Cardiac muscle cell (in vitro differentiated cells and primary cell): ENCODE measurements at regions not wholly inside any gene's neighbourhood (a gene's known extent, or its start where the extent isn't known, plus 50 kb on each side); places are given as distances from the start of the nearest gene placed in this dataset.

Experiments used
- DNase-seq, 2 donors: peaks; one replicate each; pipeline versions ENCODE4 v3.0.0 to v3.0.0-alpha.2; 2010 to 2017; ENCODE audit warnings: low read depth in 1 of 2, low spot score in 1 of 2
- H3K27ac ChIP-seq: fragments of 200-600 bp; sonication (generic); 2 replicates; pipeline ENCODE4 v1.5.1; 2016
- H3K27me3 ChIP-seq: fragments of 200-600 bp; sonication (generic); 2 replicates; pipeline ENCODE4 v1.6.0; 2016; ENCODE audit warnings: control low read depth
- H3K36me3 ChIP-seq: fragments of 200-600 bp; sonication (generic); 2 replicates; pipeline ENCODE4 v1.5.1; 2016; ENCODE audit warnings: control low read depth
- H3K4me1 ChIP-seq: fragments of 200-600 bp; sonication (generic); 2 replicates; pipeline ENCODE4 v1.8.1; 2017; ENCODE audit warnings: low read depth, mild to moderate bottlenecking, mixed run types
- H3K4me3 ChIP-seq: fragments of 200-600 bp; sonication (generic); 2 replicates; pipeline ENCODE4 v1.5.1; 2016; ENCODE audit warnings: mild to moderate bottlenecking
- H3K9me3 ChIP-seq: fragments of 200-600 bp; sonication (generic); 2 replicates; pipeline ENCODE4 v1.5.1; 2017; ENCODE audit warnings: low read depth, mild to moderate bottlenecking, control low read depth
- TF ChIP-seq, protein P1 (sequence below): IDR thresholded peaks from 2 replicates; pipeline ENCODE4 v1.5.1; 2012; ENCODE audit warnings: low read depth, mild to moderate bottlenecking, low read length

DNA sequence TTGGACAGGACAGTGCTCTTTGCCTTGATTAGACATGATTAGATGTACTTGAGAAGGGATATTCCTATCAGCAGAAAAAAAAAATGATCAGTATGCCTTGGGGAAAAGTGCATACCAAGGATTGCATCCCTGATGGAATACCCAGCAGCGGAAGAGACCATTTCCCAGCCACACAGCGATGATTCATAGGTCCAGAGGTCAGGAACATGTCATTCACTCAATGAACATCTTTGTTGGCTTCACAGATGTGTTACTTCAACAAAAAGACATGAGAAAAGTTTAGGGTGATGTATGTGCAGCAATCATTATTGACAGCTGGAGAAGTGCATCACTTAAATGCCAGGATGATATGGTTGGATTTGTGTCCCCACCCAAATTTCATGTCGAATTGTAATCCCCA lies 293.5 kb downstream of the ZNF674 start:
- Histone ChIP-seq H3K4me3 (no peak overlapping the region), H3K4me1 (no peaks in the 10 kb centered on the region), H3K27ac (no peak overlapping the region), H3K9me3 (no peaks in the 10 kb centered on the region), H3K36me3 (no peaks in the 10 kb centered on the region), H3K27me3 (no peaks in the 10 kb centered on the region)
- TF ChIP-seq, protein P1, sequence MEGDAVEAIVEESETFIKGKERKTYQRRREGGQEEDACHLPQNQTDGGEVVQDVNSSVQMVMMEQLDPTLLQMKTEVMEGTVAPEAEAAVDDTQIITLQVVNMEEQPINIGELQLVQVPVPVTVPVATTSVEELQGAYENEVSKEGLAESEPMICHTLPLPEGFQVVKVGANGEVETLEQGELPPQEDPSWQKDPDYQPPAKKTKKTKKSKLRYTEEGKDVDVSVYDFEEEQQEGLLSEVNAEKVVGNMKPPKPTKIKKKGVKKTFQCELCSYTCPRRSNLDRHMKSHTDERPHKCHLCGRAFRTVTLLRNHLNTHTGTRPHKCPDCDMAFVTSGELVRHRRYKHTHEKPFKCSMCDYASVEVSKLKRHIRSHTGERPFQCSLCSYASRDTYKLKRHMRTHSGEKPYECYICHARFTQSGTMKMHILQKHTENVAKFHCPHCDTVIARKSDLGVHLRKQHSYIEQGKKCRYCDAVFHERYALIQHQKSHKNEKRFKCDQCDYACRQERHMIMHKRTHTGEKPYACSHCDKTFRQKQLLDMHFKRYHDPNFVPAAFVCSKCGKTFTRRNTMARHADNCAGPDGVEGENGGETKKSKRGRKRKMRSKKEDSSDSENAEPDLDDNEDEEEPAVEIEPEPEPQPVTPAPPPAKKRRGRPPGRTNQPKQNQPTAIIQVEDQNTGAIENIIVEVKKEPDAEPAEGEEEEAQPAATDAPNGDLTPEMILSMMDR: no peak
- DNase-seq: peak in 1 of 2 donors; percentile 27

DNA sequence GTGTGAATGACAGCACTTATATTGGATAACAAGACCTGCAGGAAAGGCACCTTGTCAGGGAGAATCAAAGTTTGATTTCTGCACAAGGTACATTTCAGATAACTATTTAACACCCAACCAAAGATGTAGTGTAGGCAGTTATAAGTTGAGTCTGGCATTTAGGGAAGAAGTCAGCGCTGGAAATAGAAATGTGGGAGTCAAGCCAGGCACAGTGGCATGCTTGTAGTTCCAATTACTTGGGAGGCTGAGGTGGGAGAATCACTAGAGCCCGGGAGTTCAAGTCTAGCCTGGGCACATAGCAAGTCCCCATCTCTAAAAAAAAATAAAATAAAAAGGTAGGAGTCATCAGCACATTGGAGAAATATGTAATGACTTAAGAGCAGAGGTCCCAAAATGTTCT lies 295.1 kb downstream of the ZNF674 start:
- H3K4me1 ChIP-seq: no peaks in the 10 kb centered on the region
- no peak overlapping the region for H3K4me3 ChIP-seq
- no peak for DNase-seq
- no peaks in the 10 kb centered on the region for H3K9me3 ChIP-seq
- no peaks in the 10 kb centered on the region for H3K27me3 ChIP-seq
- no peak overlapping the region for H3K27ac ChIP-seq
- TF ChIP-seq, protein P1: no peak
- H3K36me3 ChIP-seq: no peaks in the 10 kb centered on the region

DNA sequence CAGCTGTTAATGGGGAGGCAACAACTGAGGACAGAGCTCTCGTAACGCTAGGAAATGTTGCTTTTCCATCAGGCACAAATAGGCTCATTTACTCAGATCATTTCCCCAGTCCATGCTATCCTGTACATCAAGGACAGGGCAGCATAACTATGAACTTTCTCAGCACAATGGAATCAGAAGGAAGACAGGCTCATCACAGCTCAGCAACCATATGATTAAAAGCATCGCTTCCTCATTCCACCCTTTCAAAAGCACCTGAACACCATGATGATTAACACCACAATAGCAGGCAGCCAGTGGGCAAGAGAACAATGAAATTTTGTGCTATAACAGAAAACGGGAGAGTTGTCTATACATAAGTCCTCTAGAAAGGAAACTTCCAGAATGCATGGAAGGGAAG lies 297.8 kb downstream of the ZNF674 start:
- no peak for DNase-seq
- H3K9me3 ChIP-seq: no peaks in the 10 kb centered on the region
- H3K4me3 ChIP-seq: no peak overlapping the region
- no peak overlapping the region for H3K27ac ChIP-seq
- H3K4me1 ChIP-seq: no peaks in the 10 kb centered on the region
- no peaks in the 10 kb centered on the region for H3K36me3 ChIP-seq
- no peaks in the 10 kb centered on the region for H3K27me3 ChIP-seq
- TF ChIP-seq, protein P1: no peak

DNA sequence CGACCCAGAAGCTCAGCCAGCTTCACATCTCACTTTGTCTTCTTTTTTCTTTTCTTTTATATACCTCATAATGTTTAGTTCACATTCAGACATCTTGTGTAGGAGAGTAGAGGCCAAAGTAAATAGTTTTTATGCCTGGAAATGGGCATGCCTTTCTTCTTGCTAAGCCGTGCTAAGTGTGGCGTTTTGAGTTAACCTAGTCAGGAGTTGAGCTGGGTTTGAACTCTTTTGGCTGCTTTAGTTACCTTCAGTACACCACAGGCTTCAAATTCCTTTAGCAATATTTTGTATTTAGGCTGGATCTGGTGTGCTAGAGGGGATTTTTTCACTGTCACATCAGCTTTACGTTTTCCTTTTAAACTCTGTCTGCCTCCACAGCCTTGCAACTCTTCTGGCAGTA lies 300.8 kb downstream of the ZNF674 start:
- no peaks in the 10 kb centered on the region for H3K4me1 ChIP-seq
- no peaks in the 10 kb centered on the region for H3K36me3 ChIP-seq
- TF ChIP-seq, protein P1: no peak
- no peaks in the 10 kb centered on the region for H3K27me3 ChIP-seq
- no peak for DNase-seq
- H3K27ac ChIP-seq: no peak overlapping the region
- H3K4me3 ChIP-seq: no peak overlapping the region
- H3K9me3 ChIP-seq: no peaks in the 10 kb centered on the region

DNA sequence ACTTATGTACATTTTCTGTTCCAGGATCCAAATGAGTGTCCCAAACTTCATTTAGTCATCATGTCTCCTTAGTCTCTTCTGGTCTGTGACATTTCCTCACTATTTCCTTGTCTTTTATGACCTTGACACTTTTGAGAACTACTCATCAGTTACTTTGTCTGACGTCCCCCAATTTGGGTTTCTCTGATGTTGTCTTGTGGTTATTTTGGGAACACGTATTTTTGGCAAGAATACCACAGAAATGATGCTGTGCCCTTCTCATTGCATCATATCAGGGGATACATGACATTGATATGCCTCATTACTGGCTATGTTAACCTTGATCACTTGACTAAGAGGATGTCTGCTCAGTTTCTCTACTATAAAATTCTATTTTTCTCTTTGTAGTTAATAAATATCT lies 308.8 kb downstream of the ZNF674 start:
- no peak for DNase-seq
- TF ChIP-seq, protein P1: no peak
- Histone ChIP-seq H3K36me3 (no peaks in the 10 kb centered on the region), H3K27me3 (no peaks in the 10 kb centered on the region), H3K4me3 (no peak overlapping the region), H3K4me1 (no peaks in the 10 kb centered on the region), H3K9me3 (no peaks in the 10 kb centered on the region), H3K27ac (no peak overlapping the region)

DNA sequence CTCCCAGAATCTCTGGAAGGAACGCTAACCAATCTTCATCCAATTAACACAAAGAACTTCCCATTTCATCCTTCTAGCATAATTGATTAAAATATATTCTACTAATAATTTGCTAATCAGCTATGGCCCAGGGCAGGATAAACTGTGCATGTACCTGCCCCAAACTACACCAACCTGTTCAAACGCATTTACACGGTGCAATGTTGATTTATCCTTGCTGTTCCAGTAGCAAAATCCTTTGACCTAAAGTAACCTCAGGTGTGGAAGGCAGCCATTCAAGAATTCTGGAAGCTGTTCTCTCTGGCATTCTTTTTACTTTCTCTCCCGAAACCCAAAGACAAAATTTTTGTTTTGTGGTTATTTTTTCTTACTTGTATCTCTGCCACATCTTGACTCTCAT lies 309.4 kb downstream of the ZNF674 start:
- Histone ChIP-seq H3K9me3 (no peaks in the 10 kb centered on the region), H3K4me3 (no peak overlapping the region), H3K4me1 (no peaks in the 10 kb centered on the region), H3K27me3 (no peaks in the 10 kb centered on the region), H3K36me3 (no peaks in the 10 kb centered on the region), H3K27ac (no peak overlapping the region)
- DNase-seq: no peak
- TF ChIP-seq, protein P1: no peak
